WTC11 (cell line): ENCODE measurements at regions not wholly inside any gene's neighbourhood (a gene's known extent, or its start where the extent isn't known, plus 50 kb on each side); places are given as distances from the start of the nearest gene placed in this dataset.

ENCODE experiments used
- ATAC-seq: fragments of 200-7000 bp; cut with Tn5 transposase; 2 replicates; pipeline ENCODE4 v1.10.0; 2021; ENCODE audit warnings: mild to moderate bottlenecking, moderate library complexity
- CTCF ChIA-PET: fragments of 300-600 bp; sonication (Branson Sonifier 250); formaldehyde crosslinking; loops from one replicate; lab custom pipeline; 2021; ENCODE audit warnings: antibody characterized with exemption; lab: Charles Lee
- POLR2A ChIA-PET: fragments of 350-600 bp; sonication (Branson Sonifier 250); formaldehyde crosslinking; loops from one replicate; lab custom pipeline; 2021; ENCODE audit warnings: antibody characterized with exemption; lab: Charles Lee
- DNase-seq: peaks from one replicate; pipeline ENCODE4 v3.0.0; 2021; ENCODE audit warnings: low spot score
- H3K27ac Mint-ChIP-seq: 2 replicates; pipeline ENCODE4 v1.8.0; 2021; ENCODE audit warnings: mixed read lengths
- H3K27me3 Mint-ChIP-seq: 2 replicates; pipeline ENCODE4 v1.8.0; 2021; ENCODE audit warnings: low read depth, mild to moderate bottlenecking, moderate library complexity, mixed read lengths
- H3K36me3 Mint-ChIP-seq: 2 replicates; pipeline ENCODE4 v1.8.0; 2021; ENCODE audit warnings: mixed read lengths
- H3K4me1 Mint-ChIP-seq: 2 replicates; pipeline ENCODE4 v1.8.0; 2022; ENCODE audit warnings: mixed read lengths
- H3K4me3 Mint-ChIP-seq: 2 replicates; pipeline ENCODE4 v1.8.0; 2021; ENCODE audit warnings: mild to moderate bottlenecking, moderate library complexity, mixed read lengths
- H3K9me3 Mint-ChIP-seq: 2 replicates; pipeline ENCODE4 v1.8.0; 2021; ENCODE audit warnings: mixed read lengths
- CREB1 ChIP-seq: sonication (generic); formaldehyde crosslinking; IDR thresholded peaks from 2 replicates; pipeline ENCODE4 v1.8.0; 2023; ENCODE audit warnings: mild to moderate bottlenecking, missing genetic modification reagents
- ELF4 ChIP-seq: sonication (generic); formaldehyde crosslinking; IDR thresholded peaks from 2 replicates; pipeline ENCODE4 v1.8.1; 2022; ENCODE audit warnings: low read depth, mild to moderate bottlenecking, moderate library complexity, missing genetic modification reagents
- FOXK1 ChIP-seq: sonication (generic); formaldehyde crosslinking; IDR thresholded peaks from 2 replicates; pipeline ENCODE4 v1.8.0; 2022; ENCODE audit warnings: mild to moderate bottlenecking, moderate library complexity, missing genetic modification reagents
- NR1H2 ChIP-seq: sonication (generic); formaldehyde crosslinking; IDR thresholded peaks from 2 replicates; pipeline ENCODE4 v1.9.0; 2021; ENCODE audit warnings: mild to moderate bottlenecking, moderate library complexity, missing genetic modification reagents
- PRRX2 ChIP-seq: fragments of 250-450 bp; sonication (Bioruptor Pico); IDR thresholded peaks from 2 replicates; pipeline ENCODE4 v1.8.0; 2021; ENCODE audit warnings: mild to moderate bottlenecking
- SMAD4 ChIP-seq: sonication (generic); formaldehyde crosslinking; IDR thresholded peaks from 2 replicates; pipeline ENCODE4 v1.8.0; 2022; ENCODE audit warnings: mild to moderate bottlenecking, missing genetic modification reagents
- SP1 ChIP-seq: sonication (generic); formaldehyde crosslinking; conservative IDR thresholded peaks from 2 replicates; pipeline ENCODE4 v1.8.1; 2022; ENCODE audit warnings: missing genetic modification reagents
- TCF7 ChIP-seq: sonication (generic); formaldehyde crosslinking; IDR thresholded peaks from 2 replicates; pipeline ENCODE4 v1.8.0; 2022; ENCODE audit warnings: mild to moderate bottlenecking, low read depth, missing genetic modification reagents, moderate library complexity
- TEAD4 ChIP-seq: sonication (generic); formaldehyde crosslinking; IDR thresholded peaks from 2 replicates; pipeline ENCODE4 v1.8.0; 2022; ENCODE audit warnings: mild to moderate bottlenecking, missing genetic modification reagents
- TP53 ChIP-seq: sonication (generic); formaldehyde crosslinking; IDR thresholded peaks from 2 replicates; pipeline ENCODE4 v1.8.1; 2023; ENCODE audit warnings: mild to moderate bottlenecking, missing genetic modification reagents
- ZNF263 ChIP-seq: sonication (generic); formaldehyde crosslinking; IDR thresholded peaks from 2 replicates; pipeline ENCODE4 v1.8.1; 2022; ENCODE audit warnings: low read depth, mild to moderate bottlenecking, moderate library complexity, missing genetic modification reagents
- ZNF396 ChIP-seq: fragments of 250-450 bp; sonication (Bioruptor Pico); IDR thresholded peaks from 2 replicates; pipeline ENCODE4 v1.8.0; 2021; ENCODE audit warnings: mild to moderate bottlenecking, moderate library complexity, borderline replicate concordance
- ZNF671 ChIP-seq: fragments of 250-450 bp; sonication (Bioruptor Pico); IDR thresholded peaks from 2 replicates; pipeline ENCODE4 v1.8.0; 2021; ENCODE audit warnings: mild to moderate bottlenecking
- TF ChIP-seq, protein P1 (sequence below): fragments of 250-450 bp; sonication (Bioruptor Pico); IDR thresholded peaks from 2 replicates; pipeline ENCODE4 v2.1.2; 2022; ENCODE audit warnings: mild to moderate bottlenecking, moderate library complexity
- TF ChIP-seq, protein P2 (sequence below): fragments of 250-450 bp; sonication (Bioruptor Pico); IDR thresholded peaks from 2 replicates; pipeline ENCODE4 v1.9.0; 2021; ENCODE audit warnings: mild to moderate bottlenecking
- TF ChIP-seq, protein P3 (sequence below): sonication (generic); formaldehyde crosslinking; IDR thresholded peaks from 2 replicates; pipeline ENCODE4 v1.8.1; 2022; ENCODE audit warnings: low read depth, missing genetic modification reagents, borderline replicate concordance
- TF ChIP-seq, protein P4 (sequence below): fragments of 250-450 bp; sonication (Bioruptor Pico); IDR thresholded peaks from 2 replicates; pipeline ENCODE4 v1.9.0; 2021; ENCODE audit warnings: moderate library complexity, mild to moderate bottlenecking, inconsistent platforms, borderline replicate concordance
- TF ChIP-seq, protein P5 (sequence below): sonication (generic); formaldehyde crosslinking; IDR thresholded peaks from 2 replicates; pipeline ENCODE4 v1.8.1; 2023; ENCODE audit warnings: mild to moderate bottlenecking, moderate library complexity, missing genetic modification reagents
- TF ChIP-seq, protein P6 (sequence below): sonication (generic); formaldehyde crosslinking; IDR thresholded peaks from 2 replicates; pipeline ENCODE4 v1.8.1; 2022; ENCODE audit warnings: missing genetic modification reagents, borderline replicate concordance
- TF ChIP-seq, protein P7 (sequence below): sonication (generic); formaldehyde crosslinking; IDR thresholded peaks from 2 replicates; pipeline ENCODE4 v1.8.1; 2023; ENCODE audit warnings: mild to moderate bottlenecking, missing genetic modification reagents
- TF ChIP-seq, protein P8 (sequence below): fragments of 200-600 bp; IDR thresholded peaks from 2 replicates; pipeline ENCODE4 v1.8.0; 2022; ENCODE audit warnings: antibody characterized with exemption

DNA sequence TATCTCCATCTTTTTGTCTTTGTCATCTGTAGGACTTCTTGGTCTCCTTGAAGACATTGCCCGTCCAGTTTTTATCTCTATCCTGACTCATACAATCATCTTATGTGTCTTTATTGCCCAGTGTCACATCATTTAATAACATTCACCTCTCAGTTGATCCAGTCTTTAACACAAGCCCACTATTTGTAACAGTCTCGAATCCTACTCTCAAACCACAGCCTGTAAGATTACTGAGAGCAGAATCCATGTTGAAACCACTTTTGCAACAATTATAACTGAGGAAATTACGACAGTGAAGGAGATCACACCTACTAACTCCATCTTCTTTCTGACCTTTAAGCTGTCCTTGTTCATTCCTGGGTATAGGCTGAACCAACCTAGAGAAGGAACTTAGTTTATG lies 1206.0 kb upstream of the ZEB2 start:
- no peak for ATAC-seq
- no peaks in the 10 kb centered on the region for H3K36me3 Mint-ChIP-seq
- TF ChIP-seq SP1 (CRISPR knock-in tag), result no peak
- no peak for TF ChIP-seq ZNF671 (CRISPR knock-in tag)
- TF ChIP-seq FOXK1, result no peak
- TF ChIP-seq, protein P1, sequence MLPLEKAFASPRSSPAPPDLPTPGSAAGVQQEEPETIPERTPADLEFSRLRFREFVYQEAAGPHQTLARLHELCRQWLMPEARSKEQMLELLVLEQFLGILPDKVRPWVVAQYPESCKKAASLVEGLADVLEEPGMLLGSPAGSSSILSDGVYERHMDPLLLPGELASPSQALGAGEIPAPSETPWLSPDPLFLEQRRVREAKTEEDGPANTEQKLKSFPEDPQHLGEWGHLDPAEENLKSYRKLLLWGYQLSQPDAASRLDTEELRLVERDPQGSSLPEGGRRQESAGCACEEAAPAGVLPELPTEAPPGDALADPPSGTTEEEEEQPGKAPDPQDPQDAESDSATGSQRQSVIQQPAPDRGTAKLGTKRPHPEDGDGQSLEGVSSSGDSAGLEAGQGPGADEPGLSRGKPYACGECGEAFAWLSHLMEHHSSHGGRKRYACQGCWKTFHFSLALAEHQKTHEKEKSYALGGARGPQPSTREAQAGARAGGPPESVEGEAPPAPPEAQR (CRISPR knock-in tag), result no peak
- no peak for TF ChIP-seq TEAD4 (CRISPR knock-in tag)
- no peak for TF ChIP-seq TP53 (CRISPR knock-in tag)
- TF ChIP-seq, protein P2, sequence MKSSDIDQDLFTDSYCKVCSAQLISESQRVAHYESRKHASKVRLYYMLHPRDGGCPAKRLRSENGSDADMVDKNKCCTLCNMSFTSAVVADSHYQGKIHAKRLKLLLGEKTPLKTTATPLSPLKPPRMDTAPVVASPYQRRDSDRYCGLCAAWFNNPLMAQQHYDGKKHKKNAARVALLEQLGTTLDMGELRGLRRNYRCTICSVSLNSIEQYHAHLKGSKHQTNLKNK (CRISPR knock-in tag), result no peak
- TF ChIP-seq, protein P3, sequence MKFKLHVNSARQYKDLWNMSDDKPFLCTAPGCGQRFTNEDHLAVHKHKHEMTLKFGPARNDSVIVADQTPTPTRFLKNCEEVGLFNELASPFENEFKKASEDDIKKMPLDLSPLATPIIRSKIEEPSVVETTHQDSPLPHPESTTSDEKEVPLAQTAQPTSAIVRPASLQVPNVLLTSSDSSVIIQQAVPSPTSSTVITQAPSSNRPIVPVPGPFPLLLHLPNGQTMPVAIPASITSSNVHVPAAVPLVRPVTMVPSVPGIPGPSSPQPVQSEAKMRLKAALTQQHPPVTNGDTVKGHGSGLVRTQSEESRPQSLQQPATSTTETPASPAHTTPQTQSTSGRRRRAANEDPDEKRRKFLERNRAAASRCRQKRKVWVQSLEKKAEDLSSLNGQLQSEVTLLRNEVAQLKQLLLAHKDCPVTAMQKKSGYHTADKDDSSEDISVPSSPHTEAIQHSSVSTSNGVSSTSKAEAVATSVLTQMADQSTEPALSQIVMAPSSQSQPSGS (CRISPR knock-in tag), result no peak
- TF ChIP-seq ZNF396, result no peak
- TF ChIP-seq SMAD4 (CRISPR knock-in tag), result no peak
- TF ChIP-seq, protein P4, sequence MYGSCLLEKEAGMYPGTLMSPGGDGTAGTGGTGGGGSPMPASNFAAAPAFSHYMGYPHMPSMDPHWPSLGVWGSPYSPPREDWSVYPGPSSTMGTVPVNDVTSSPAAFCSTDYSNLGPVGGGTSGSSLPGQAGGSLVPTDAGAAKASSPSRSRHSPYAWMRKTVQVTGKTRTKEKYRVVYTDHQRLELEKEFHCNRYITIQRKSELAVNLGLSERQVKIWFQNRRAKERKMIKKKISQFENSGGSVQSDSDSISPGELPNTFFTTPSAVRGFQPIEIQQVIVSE (CRISPR knock-in tag), result no peak

DNA sequence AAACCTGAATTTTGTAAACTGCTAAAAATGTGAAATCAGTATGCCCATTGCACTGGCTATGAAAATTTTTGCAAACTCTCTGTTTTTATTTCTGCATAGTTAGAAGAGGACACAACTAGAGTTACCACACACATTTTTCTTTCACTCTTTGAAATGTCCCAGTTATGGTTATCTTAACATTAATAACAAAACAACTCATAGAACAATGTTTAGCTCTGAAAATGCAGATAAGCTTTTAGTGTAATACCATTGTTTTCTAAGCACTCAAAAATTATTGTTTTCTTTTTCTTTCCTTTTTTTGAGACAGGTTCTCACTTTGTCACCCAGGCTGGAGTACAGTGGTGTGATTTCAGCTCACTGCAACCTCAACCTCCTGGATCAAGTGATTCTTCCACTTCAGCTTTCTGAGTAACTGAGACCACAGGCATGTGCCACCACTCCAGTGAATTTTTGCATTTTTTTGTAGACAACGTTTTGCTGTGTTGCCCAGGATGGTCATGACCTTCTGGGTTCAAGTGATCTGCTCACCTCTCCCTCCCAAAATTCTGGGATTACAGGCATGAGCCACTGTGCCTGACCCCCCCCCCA lies 1204.5 kb upstream of the ZEB2 start:
- no peak for ATAC-seq
- peaks cover 4% of the 10 kb centered on the region; the same call in 1 of the 2 replicates for H3K36me3 Mint-ChIP-seq
- no peaks in the 10 kb centered on the region for H3K27me3 Mint-ChIP-seq
- ChIA-PET POLR2A (no interaction called here), CTCF (no interaction called here)
- H3K4me1 Mint-ChIP-seq, result 0 out of 2 replicates have a peak, but pooled peaks cover 2% of the 10 kb centered on the region
- no peak for DNase-seq
- no peak overlapping the region for H3K27ac Mint-ChIP-seq
- no peak overlapping the region for H3K4me3 Mint-ChIP-seq
- H3K9me3 Mint-ChIP-seq, result peaks cover 16% of the 10 kb centered on the region
- TF ChIP-seq, protein P5, sequence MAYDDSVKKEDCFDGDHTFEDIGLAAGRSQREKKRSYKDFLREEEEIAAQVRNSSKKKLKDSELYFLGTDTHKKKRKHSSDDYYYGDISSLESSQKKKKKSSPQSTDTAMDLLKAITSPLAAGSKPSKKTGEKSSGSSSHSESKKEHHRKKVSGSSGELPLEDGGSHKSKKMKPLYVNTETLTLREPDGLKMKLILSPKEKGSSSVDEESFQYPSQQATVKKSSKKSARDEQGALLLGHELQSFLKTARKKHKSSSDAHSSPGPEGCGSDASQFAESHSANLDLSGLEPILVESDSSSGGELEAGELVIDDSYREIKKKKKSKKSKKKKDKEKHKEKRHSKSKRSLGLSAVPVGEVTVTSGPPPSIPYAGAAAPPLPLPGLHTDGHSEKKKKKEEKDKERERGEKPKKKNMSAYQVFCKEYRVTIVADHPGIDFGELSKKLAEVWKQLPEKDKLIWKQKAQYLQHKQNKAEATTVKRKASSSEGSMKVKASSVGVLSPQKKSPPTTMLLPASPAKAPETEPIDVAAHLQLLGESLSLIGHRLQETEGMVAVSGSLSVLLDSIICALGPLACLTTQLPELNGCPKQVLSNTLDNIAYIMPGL, result no peak
- TF ChIP-seq CREB1 (CRISPR knock-in tag) (no peak), ZNF263 (CRISPR knock-in tag) (no peak), TCF7 (CRISPR knock-in tag) (no peak), ELF4 (CRISPR knock-in tag) (no peak), PRRX2 (CRISPR knock-in tag) (no peak), NR1H2 (CRISPR knock-in tag) (no peak)
- TF ChIP-seq, protein P6, sequence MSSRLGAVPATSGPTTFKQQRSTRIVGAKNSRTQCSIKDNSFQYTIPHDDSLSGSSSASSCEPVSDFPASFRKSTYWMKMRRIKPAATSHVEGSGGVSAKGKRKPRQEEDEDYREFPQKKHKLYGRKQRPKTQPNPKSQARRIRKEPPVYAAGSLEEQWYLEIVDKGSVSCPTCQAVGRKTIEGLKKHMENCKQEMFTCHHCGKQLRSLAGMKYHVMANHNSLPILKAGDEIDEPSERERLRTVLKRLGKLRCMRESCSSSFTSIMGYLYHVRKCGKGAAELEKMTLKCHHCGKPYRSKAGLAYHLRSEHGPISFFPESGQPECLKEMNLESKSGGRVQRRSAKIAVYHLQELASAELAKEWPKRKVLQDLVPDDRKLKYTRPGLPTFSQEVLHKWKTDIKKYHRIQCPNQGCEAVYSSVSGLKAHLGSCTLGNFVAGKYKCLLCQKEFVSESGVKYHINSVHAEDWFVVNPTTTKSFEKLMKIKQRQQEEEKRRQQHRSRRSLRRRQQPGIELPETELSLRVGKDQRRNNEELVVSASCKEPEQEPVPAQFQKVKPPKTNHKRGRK (CRISPR knock-in tag), result no peak
- TF ChIP-seq, protein P7, sequence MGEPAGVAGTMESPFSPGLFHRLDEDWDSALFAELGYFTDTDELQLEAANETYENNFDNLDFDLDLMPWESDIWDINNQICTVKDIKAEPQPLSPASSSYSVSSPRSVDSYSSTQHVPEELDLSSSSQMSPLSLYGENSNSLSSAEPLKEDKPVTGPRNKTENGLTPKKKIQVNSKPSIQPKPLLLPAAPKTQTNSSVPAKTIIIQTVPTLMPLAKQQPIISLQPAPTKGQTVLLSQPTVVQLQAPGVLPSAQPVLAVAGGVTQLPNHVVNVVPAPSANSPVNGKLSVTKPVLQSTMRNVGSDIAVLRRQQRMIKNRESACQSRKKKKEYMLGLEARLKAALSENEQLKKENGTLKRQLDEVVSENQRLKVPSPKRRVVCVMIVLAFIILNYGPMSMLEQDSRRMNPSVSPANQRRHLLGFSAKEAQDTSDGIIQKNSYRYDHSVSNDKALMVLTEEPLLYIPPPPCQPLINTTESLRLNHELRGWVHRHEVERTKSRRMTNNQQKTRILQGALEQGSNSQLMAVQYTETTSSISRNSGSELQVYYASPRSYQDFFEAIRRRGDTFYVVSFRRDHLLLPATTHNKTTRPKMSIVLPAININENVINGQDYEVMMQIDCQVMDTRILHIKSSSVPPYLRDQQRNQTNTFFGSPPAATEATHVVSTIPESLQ (CRISPR knock-in tag), result no peak
- TF ChIP-seq, protein P8, sequence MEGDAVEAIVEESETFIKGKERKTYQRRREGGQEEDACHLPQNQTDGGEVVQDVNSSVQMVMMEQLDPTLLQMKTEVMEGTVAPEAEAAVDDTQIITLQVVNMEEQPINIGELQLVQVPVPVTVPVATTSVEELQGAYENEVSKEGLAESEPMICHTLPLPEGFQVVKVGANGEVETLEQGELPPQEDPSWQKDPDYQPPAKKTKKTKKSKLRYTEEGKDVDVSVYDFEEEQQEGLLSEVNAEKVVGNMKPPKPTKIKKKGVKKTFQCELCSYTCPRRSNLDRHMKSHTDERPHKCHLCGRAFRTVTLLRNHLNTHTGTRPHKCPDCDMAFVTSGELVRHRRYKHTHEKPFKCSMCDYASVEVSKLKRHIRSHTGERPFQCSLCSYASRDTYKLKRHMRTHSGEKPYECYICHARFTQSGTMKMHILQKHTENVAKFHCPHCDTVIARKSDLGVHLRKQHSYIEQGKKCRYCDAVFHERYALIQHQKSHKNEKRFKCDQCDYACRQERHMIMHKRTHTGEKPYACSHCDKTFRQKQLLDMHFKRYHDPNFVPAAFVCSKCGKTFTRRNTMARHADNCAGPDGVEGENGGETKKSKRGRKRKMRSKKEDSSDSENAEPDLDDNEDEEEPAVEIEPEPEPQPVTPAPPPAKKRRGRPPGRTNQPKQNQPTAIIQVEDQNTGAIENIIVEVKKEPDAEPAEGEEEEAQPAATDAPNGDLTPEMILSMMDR, result no peak

More for the DNA sequence above, 1206.0 kb upstream of the ZEB2 start:
- Mint-ChIP-seq H3K4me3 (no peak overlapping the region), H3K27ac (no peak overlapping the region), H3K4me1 (no peaks in the 10 kb centered on the region), H3K9me3 (peaks cover 7% of the 10 kb centered on the region; the same call in 1 of the 2 replicates), H3K27me3 (no peaks in the 10 kb centered on the region)
- POLR2A ChIA-PET, result no interaction called here
- DNase-seq, result no peak
- CTCF ChIA-PET, result no interaction called here
